GM21786 (cell line): ENCODE measurements at regions not wholly inside any gene's neighbourhood (a gene's known extent, or its start where the extent isn't known, plus 50 kb on each side); places are given as distances from the start of the nearest gene placed in this dataset.
"Not testable (repeated sequence)": the region's sequence is repeated elsewhere in the genome, so short reads cannot be mapped to it uniquely, and the experiment has no call there.

ENCODE experiments used
- ATAC-seq: cut with Tn5 transposase; IDR thresholded peaks from one replicate; pipeline ENCODE4 v1.9.1; 2021; ENCODE audit not compliant: unreplicated experiment

DNA sequence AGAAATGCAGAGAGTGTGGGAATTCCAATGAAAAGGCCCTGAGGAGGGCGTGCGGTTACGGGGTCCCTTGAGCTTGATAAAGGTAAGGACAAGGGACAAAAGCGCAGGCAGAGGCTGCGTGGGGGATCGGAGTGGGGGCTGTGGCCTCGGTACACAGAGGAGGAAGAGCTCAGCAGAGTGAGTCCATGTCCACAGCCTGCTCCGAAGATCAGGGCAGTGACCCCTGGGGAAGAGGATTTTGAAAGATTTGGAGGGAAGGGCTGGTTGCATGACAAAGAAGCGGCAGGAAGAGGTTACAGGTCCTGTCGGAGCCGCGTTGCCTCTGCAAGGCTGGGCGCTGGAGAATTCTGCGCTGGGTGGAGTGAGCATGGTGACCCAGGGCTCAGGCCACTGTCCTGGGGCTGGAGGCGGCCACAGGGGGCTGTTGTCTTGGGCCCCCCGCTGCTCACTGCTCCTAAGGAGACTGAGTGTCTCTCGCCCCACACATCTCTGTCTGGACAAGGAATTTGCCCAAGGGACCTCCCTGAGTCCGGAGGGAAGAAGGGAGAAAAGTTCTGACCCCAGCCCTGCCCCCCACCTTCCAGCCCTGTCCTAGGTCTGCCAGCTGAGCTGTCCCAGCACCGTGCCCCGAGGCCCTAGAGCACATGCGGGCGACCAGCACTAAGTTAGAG is 69.8 kb upstream of the INSIG1 start:
- ATAC-seq: no peak

- no peak for ATAC-seq
Observed at GRCh38 chr7:155228459-155228845, 69.2 kb upstream of the INSIG1 start.

DNA sequence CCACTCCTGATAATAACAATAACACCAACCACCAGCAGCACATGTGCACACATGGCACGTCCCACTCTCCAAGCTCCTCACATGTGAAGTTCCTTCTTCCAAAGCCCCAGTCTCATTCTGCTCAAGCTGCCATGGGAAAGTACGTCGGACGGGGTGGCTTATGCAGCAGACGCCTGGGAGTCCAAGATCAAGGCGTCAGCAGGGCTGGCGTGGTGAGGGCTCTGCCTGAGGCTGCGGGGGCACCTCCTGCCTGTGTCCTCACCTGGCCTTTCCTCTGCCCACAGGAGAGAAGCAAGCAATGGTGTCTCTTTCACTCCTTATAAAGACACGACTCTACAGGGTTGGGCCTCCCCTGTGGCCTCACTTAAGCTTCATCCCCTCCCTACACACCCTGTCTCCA is 68.8 kb upstream of the INSIG1 start:
- ATAC-seq: no peak

- no peak for ATAC-seq
Observed at GRCh38 chr7:155229548-155230168, 68.0 kb upstream of the INSIG1 start.

DNA sequence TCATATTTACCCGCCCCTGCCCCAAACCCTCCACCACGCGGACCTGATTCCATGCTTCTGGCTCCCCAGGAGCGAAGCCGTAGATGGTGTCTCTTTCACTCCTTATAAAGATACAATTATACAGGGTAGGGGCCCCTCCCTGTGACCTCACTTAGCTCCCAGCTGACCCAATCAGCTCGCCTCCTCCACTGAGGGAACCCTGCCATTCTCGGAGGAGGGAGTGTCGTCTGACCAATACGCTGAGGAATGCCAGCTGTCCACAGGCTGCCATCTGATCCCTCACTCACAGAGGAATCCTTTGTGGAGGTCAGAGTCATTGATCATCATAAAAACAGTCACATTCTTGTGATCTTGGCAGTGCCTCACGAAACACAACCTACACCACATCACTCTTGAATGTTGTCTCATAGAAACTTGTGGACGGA is 67.5 kb upstream of the INSIG1 start:
- ATAC-seq: no peak

- ATAC-seq: no peak
Observed at GRCh38 chr7:155231241-155231800, 66.4 kb upstream of the INSIG1 start.

DNA sequence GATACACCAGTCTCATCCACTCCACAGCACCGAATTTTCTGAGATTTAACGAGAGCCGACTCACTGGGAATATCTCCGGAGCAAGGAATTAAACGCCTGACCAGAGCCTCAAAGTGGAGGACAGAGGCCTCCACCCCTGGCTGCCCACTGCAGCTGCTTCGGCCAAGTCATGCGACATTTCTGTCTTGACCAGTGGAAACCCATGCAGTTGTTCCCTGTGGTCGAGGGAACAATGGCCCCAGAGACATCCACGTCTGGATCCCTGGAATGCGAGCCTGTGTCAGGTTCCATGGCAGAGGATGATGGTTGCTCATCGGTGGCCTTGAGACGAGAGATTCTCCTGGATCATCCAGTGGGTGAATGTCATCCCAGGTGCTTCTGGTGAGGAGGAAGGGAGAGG is 65.7 kb upstream of the INSIG1 start:
- ATAC-seq: no peak

DNA sequence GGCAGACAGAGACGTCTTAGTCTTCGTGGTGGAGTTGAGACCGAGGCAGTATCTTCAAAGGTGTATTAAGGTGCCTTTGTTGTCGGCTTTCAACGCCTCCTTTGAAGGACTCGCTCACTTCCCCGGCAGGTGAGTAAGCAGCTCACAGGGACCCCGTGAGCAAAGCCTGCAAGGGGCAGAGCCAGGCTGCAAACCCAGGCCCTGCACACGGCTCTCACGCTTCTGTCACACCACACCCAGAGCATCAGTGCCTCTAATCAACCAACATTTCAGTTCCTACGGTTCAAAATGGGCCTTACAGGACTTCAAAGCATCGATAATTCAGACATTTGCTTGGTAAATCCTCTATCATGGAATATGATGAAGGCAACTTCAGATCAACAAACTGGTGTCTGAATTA is 64.8 kb upstream of the INSIG1 start:
- ATAC-seq: no peak

DNA sequence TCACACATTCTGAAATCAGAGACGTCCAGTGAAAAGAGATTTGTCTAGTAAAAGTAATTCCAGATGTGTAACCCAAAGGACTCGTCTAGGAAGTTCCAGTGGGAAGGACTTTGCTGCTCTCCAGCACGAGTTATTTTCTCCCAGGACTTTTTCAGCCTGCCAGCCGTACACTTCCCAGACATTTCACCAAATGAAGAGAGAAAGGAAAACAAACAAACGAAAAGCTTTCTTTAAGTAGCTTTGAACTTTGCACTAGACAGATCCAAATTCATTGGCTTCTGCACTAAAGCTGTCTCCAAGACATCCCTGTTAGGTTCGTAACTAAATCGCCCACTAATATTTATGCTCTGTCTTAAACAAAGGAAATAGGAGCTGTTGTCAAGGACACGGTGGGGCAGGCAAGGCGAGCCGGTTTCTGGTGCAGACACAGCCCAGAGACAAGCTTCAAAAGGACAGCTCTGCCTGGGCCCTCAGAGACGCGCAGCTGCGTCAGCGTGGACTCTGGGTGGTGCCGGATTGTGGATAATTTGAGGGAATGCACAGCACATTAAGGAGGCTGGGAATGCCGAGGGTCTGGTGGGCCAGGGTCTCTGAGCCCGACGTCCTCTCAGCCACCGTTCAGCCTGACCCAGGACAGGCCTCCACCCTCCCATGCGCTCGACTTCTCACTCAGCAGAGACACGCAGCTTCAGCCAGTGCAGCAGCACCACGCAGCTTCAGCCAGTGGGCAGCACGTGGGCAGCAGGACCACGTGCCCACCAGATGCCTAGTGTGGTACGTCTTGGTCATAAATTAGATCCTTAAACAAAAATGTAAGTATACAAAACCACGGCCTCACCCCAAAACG is 64.1 kb upstream of the INSIG1 start:
- no peak for ATAC-seq

DNA sequence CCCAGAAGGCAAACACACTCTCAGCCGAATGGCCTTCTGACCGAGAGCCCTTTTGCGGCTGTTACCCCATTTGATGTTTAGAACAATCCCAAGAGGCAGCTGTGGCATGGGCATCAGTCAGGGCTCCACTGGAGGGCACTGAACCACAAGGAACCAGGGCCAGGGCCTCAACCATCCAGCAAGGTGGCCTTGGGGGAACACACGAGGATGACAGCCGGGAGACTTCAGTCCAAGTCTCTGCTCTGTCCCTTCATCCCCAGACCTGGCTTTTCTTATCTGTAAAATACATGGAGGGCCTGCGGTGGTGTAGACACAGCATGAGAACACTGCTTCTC is 63.6 kb upstream of the INSIG1 start:
- no peak for ATAC-seq

DNA sequence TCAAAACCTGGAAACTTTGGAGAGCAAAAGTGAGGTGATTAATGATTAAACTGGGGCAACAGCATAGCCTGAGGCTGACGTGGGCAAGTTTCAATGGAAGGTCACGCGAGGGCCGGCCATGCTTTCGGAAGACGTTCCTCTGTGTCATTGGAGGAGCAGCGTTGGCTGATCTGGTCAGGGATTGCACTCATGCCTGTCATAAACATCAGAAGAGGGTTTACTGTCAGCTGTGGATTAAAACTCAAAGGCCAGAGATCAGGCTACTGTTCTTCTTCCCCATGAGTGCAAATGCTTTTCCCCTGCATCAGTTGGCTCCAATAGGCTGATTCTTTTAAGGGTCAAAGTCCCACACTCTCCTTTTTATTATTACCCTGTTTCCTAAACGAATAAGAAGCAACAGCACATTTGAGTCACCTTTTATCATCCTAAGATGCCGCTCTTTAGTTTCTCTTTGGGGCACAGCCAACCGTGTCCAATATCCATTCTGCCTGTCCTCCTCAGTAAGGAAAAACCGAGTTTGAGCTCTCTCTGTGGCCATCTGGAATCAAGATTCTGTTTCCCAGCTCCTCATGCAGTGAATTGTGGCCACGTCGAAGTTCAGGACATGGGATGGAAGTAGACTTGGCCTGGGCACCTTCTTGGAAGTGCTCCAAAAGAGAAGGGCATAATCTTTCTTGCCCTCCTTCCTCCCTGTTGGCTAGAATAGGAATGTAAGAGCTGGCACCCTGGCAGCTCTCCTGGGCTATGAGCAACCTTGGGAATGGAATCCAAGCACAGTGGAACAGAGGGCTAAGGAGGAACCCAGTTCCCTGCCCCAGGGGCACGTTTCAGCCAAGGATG is 62.5 kb upstream of the INSIG1 start:
- ATAC-seq: no peak

- ATAC-seq: no peak
Observed at GRCh38 chr7:155236386-155236785, 61.3 kb upstream of the INSIG1 start.

GRCh38 chr7:155237297-155237696 is 60.4 kb upstream of the INSIG1 start:
- ATAC-seq: no peak

- ATAC-seq: no peak
Observed at GRCh38 chr7:155237730-155238129, 59.9 kb upstream of the INSIG1 start.

GRCh38 chr7:155239431-155240087 is 58.1 kb upstream of the INSIG1 start:
- not testable (repeated sequence) for ATAC-seq

GRCh38 chr7:155244675-155245074 is 53.0 kb upstream of the INSIG1 start:
- no peak for ATAC-seq

DNA sequence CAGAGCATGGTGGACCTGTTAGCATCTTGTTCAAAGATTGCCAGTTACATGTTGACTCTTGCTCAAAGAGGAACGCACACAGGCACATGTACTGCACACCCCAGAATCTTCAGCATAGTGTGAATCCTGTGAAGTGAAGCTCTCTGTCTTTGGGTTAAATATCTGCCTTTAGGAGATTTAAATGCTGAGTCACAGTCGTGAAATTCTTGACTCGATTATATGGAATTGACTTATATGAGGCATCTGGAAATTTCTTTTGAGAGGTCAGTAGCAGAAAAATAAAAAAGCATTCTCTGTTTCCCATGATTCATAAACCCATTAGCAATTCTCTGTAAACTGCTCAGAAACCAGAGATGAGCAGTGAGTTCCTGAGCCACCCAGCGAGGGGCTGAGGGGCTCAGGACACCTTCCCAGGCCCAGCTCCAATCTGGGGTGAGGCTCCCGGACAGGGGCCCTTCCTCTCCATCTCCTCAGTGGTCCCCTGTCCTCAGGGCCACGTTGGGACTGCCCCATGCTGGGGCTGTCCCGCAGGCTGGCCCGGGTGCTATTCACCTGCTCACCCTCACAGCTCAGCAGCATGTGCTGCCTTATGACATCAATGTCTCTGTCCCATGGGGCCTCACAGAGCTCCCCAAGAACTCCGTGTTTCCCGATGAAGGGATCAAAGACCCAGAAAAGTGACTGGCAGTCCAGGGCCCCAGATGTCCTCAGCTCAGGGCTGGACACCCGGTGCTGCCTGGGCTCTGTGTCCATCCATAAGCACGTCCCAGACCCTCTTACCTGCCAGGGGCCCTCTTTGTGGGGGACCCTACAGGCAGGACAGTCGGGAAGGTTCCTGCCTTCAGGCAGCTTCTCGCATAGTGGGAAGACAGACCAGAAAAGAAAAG is 50.0 kb upstream of the INSIG1 start:
- ATAC-seq: no peak
